Effector CD8-positive, alpha-beta T cell (primary cell): ENCODE measurements at regions not wholly inside any gene's neighbourhood (a gene's known extent, or its start where the extent isn't known, plus 50 kb on each side); places are given as distances from the start of the nearest gene placed in this dataset.
"Not testable (repeated sequence)": the region's sequence is repeated elsewhere in the genome, so short reads cannot be mapped to it uniquely, and the experiment has no call there.

ENCODE experiments used
- DNase-seq: peaks from one replicate; lab custom pipeline; 2025; lab: John Stamatoyannopoulos, UW

DNA sequence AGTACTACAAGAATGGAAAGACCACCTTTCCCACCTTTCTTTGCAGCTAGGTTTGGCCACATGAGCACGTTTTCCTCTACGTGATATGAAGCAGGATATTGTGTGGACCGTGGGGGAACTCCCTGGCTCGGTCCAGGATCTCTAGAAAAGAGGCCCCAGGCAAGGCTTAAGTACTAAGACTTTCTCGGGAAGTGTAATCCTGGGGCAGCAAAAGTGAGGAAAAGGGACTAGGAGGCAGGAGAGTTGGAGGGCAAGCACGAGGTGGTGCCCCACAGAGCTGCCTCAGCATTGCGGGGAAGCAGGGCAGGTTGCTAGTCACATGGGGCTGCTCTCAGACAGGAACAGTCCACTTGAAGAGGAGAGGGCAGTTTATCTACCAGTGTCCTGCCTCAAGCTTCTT is 235.1 kb downstream of the GADD45G start:
- DNase-seq: no peak

DNA sequence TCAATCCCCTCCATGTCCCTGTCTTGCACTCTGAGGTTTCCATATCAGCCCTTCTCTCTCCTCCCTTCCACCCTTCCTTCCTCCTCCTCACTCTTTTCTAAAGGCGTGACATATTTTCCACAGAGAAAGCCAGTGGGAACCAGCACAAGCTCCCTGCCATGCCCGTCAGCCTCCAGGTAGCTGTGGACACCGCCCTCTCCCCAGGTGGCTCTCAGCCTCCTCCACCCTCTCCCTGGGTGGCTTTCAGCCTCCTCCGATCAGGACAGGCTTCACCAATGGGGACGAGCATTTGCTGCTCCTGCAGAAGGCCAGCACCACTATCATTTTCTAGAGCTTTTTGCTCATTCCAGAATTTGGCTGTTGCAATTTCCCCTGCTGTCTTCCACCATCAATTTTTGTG is 236.6 kb downstream of the GADD45G start:
- DNase-seq: no peak

DNA sequence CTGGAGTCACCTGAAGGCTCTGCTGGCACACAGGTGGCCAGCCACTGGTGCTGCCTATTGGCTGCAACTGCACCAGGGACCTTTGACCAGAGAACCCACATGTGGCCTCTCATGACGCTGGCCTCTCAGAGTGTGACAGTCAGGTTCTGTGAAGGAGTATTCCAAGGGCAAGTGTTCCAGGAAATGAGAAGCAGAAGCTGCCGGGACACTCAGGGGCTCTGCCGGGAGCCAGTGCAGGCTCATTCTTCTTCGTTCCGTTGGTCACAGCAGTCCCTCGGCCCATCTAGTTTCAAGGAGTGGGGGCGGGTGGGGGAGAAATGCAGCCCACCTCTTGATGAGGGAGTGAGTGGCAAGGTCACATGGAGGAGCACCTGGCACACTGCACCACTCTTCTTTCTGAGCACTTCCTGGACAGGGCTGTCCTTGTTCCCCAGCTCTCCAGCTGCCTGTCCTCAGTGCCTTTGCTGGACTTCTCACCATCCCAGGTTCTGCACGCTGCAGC is 237.5 kb downstream of the GADD45G start:
- DNase-seq: no peak

DNA sequence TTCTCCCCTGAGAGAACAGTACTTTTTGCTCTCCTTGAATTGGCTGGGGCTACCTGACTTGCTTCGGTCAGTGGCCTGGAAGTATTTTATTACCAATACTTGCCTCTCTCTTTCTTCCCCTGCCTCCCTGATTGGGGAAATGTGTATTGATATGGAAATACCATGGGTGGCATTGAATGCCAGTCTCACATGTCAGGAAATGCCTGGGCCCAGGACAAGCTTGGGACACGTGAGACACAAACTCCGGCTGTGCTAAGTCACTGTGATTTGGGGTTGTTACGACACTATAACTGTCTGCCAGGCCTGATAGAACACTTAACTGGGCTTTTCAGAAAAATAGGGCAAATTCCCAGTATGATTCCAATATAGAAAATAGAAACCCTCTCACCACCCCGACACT is 238.3 kb downstream of the GADD45G start:
- no peak for DNase-seq

DNA sequence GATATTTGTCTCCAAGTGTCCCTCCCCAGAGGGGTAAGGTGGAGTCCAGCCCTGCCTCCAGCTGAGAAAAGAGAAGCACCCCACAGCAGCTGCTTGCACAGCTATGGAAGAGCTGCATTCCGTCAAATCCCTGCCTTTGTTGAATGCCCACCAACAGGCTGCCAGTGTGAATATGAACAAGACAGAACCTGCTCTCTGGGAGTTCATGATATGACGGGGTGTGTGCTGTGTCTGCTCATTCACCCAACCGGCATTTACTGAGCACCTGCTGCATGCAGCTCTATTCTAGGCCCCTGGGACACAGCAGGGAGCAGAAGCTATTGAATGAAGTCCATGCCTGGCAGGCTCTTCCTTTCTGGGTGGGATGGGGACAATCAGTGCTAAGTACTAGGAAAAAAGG is 238.8 kb downstream of the GADD45G start:
- DNase-seq: no peak

DNA sequence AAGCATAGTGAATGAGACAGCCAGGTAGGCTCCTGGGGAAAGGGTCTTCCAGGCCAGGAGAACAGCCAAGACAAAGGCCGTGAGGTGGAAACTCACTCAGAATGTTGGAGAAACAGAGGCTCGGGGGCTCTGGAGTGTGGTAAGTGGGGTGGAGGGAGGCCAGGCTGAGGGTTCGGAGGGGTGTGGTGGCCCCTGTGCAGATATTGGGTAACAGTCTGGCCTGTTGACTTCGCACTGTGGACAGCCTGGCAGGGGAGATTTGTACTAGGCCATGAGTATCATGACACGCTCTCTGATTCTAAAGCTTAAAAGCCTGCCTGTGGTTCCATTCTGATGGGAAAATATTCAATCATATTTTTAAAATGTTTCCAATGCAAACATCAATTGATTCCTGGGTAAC is 239.3 kb downstream of the GADD45G start:
- DNase-seq: no peak

DNA sequence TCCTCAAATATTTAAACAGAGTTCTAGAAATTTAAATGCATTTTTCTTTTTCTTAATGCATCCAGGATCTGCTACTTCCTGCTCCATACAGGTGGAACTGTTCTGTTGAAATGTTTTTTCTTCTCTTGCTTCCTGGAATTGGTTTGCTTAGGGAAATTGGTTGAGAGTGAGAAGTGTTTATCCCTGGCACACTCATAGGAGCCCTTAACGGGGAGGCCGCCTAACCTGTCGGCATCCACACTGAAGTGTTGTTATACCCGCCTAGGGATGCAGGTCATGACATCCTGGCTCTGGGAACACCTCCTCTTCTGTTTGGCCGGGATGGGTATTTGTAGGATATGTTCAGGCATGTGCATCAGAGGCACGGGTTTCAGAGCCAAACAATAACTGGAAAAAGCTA is 239.7 kb downstream of the GADD45G start:
- no peak for DNase-seq

DNA sequence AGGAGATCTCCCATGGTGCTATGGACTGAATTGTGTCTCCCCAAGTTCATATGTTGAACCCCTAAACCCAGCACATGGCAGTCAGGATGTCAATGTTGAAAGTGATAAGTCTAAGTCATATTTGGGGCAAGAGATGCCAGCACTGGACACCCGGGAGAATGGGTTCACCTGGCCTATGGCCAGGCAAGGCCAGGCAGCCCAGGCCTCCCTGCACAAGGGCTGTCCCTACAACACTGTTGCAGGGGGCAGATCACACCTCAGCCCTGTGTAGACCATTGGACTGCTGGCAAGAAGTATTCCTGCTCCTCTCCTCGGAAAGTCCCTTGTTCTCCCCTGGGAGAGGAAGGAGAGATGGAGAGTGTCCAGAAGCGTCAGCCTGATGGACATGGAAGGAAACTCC is 240.5 kb downstream of the GADD45G start:
- no peak for DNase-seq

DNA sequence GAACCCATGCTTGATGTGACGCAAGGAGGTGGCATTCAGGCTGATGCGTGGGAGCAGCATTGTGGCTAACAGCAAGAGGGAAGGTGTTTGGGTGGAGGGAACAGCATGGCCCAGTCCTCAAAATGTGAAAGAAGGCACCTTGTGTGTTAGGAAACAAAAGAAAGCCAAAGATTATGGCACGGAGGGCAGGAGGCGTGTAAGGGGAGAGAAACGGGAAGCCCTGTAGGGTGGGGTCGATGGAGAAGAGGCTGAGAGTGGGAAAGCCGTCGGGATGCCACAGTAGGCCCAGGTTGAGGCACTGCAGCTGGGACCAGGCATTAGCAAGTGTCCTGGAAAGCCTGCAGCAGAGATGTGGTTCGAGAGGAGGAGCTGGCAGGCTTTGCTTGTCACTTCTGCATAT is 241.1 kb downstream of the GADD45G start:
- no peak for DNase-seq

DNA sequence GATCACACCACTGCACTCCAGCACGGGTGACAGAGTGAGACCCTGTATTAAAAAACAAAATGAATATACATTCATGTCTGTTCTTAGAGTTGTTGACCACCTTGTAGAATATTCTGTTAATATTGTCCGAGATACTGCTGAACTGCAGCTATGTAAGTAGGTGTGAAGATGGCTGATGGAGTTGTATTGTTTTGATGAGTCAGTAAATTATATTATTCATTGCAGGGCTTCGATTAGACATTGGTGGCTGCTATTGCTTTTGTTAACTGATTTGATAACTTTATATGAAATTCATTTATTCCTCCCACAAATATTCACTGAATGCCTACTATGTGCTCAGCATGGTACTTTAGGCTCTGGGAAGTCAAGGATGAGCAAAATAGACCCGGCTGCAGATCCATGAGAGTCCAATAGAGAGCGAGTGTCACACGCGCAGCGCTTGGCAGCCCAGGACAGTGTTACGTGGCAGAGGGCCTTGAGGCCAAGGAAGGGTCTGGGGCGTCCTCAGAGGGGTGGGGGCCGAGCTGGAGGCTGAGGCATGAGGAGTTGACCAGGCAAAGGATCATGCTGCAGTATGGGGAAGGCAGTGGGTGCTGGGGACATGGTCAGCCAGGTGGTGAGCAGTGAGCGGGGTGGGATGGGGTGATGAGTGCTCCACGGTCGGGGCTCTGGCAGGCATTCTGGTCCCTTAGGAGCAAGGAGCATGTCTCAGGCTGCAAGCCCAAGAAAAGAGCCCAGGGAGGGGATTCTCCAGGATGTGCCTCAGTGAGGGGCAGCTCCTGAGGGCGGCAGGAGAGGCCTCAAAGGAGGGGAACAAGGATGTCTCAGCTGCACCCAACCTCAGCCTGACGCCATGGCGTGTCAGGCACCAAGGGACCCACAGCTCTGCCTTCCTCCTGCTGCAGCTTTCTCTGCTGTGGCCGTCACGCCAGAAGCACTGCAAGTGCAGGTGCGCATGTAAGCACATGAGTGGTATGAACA is 243.5 kb downstream of the GADD45G start:
- DNase-seq: no peak

DNA sequence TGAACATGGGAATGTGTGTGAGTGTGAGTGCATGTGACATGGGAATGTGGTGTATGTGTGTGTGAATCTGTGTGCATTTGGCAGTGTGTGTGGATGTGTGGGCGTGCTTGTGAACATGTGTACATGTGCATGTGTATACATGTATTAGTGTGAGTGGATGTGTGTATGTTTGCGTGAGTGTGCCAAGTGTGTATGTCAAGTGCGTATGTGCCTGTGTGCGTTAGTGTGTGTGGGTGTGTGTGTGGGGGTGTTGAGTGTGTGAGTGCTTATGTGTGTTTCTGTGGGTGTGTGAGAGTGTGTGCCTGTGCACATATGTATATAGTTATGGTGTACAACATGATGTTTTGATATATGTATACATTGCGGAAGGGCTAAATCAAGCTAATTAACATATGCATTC is 244.3 kb downstream of the GADD45G start:
- DNase-seq: no peak

DNA sequence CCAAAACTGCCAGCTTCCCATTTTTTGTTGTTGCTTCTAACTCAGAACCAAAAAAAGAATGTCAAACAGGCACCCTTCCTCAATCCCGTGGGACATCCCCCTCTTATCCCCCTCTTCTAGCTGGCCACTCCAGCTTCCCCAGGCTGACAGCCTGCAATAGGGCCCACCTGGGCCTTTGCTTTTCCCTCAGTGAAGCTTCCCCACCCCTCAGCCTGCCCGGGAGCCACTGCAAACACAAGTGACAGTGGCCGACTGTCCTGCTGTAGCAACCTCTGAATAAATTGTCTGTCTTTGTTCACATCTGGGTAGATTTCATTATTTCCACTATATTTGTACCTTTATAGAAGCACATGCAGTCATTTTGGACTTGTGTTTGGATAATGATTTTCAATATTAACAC is 245.3 kb downstream of the GADD45G start:
- no peak for DNase-seq

DNA sequence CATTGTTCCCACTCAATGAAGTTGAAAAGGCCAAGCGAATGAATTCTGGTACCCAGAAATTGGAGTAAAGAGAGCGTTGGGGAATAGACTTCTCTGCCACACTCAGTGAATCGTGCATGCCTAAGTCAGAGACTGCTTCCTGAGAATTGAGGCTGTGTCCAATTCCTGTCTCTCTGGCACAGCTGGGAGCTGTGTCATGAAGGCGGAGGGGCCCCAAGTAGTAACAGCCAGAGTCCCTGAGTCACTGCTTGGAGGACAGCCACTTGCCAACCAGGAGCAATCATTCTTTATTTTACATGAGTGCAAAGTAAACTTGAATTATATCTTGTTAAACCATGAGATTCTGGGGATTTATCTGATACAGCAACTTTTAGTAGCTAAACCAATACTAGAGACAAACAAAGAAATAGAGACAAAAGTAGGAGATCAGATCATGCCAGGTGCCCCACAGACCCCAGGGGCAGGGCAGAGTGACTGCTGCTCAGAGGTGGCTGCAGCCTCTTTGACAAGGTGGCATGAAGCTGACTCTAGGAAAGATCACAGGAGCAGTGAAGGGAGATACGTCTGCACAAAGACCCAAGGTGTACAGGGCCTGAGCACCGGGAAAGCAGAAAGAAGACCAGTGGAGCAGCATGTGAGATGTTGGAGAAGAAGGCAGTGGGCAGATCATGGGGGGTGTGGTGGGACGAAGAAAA is 246.0 kb downstream of the GADD45G start:
- no peak for DNase-seq

DNA sequence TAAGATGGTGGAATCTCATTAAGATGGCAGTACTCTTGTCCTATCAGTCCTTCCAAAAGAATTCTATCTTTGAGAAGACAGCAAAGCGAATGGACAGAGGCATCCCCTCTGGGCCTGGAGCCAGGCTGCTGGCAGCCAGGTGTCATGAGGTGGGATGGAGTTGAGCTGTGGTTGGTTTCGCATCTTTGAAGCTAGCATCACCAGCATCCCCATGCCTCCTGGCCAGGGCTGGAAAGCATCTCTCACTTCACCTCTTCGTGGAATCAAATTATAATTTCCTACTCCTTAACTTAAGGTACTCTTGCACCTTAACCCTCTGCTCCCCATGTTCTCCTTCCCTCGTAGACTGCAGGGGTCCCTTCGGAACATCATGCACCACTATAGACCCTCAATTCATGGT is 248.3 kb downstream of the GADD45G start:
- no peak for DNase-seq

DNA sequence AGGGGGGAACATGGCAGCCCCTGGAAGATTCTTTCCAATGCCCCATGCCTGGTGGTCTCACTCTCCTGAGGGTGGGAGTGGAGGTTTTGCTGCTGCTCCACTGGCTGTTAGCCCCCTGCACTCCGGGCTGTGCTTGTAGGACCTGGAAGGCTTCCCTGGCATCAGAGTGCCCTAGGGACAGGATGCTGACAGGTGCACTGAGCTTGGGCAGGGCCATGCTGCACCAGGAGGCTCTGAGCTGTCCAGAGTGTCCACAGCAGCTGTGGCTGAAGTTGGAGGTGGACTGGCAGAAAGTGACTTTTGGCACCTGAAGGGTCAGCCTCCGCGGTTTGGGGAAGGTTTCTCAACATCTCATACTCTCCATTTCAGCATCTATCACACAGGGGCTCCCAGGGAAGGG is 249.1 kb downstream of the GADD45G start:
- no peak for DNase-seq

DNA sequence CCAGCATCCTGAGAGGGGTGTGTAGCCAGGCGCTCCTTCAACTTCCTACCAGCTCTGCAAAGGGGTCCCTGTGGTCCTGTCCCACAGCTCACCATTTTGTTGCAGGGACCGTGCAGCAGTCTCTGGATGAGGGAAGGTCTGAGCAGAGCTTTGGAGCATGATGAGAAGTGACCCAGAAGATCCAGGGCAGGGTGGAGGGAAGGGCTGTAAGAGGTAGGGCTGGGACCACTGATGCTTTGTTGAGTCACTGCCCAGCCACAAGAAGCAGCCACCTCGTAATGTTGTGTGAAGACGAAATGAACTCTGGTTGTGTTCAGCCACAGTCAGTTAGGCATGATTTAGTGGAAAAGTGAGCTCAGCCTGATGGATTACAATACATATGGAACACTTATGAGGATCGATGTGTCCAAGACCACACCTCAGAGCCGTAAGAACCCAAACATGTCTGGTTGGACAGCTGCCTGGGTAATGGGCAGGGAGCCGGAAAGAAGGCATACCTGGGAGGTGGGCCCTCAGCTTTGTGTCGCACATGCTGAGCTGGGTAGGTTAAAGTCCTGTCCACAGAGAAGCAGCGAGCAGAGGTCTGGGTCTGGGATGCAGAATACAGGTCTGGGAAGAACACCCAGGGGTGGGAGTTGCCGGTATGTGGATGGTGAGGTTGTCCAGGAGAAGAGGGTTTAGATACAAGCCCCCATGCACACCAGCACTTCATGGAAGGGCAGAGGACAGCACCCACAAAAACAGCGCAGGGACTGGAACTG is 250.1 kb downstream of the GADD45G start:
- DNase-seq: no peak

DNA sequence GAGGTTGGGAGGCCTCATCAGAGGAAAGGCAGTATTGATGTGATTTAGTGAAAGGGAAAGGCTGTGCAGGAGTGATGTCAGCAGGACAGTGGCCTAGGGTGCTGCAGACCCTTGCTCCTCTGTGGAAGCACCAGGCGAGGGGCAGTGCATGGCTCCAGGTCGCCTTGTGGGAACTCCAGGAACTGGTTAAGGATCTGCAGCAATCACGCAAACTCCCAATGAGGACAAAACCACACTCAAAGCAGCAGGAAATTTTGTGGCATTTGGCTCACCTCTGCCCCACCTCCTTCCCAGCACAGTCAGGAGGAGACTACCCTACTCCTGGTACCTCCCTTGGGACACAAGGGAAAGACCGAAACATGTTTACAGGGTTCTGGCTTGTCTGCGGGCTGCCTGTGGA is 251.5 kb downstream of the GADD45G start:
- not testable (repeated sequence) for DNase-seq

DNA sequence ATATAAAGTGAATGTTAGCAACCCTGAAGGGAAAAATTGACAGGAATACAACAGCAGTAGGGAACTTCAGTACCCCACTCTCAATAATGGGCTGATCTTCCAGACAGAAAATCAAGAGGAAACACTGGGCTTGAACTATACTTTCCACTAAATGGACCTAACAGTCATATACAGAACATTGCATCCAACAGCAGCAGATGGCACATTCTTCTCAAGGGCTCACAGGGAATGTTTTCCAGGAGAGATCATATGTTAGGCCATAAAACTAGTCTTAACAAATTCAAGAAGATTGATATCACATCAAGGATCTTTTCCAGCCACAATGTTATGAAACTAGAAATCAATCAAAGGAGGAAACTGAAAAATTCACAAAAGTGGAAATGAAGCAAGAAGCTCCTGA is 252.1 kb downstream of the GADD45G start:
- DNase-seq: not testable (repeated sequence)

DNA sequence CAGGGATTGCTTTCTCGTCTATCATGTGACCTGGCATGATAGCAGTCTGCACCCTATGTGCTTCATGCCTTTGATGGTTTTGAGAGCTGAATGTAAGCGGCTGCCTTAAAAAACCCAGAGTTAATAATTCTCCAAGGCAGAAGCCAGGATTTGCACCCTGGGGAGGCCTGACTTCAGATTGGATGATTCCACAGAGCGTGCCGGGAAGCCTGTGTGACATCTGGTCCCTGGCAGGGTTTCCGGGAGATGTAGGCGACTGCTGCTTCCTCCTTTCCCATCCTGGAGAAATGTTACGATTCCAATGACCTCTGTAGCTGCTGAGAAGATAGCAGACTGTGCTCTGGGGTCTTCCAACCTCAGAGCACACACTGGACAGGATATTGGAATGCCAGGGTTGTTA is 255.0 kb downstream of the GADD45G start:
- DNase-seq: not testable (repeated sequence)

DNA sequence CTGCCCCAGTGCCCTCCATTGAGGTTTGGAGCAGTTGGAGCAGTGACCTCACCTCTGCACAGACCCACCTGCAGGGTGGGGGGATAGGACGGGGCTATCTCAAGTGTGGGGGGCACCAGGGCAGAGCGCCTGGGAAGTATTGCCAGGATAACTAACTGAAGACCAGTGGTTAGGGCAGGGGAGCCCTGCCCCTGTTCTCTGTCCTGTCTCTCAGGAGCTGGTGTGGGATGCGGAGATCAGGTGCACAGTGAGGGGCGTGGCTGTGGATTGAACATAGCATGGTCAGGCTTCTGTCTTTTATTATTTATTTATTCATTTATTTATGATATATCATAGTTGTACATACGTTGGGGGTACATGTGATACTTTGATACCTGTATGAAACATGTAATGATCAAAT is 256.6 kb downstream of the GADD45G start:
- not testable (repeated sequence) for DNase-seq

DNA sequence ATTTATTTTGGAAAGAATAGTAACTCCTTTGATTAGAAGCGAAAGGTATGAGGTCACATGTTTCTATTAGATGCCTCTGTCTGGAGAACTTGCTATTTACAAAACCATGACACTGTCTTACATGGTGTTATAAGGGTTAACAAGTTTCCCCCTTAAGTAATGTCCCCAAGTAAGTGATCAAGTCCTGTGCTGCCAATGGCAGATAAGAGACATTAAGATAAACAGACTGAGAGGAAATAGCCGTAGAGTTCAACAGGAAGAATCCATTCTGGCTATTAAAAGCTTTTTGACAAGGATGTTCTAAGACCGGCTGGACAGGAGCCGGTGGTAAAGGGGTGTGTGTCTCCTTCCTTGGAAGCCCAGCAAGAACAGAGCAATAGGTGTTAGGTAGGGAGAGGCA is 257.5 kb downstream of the GADD45G start:
- no peak for DNase-seq

DNA sequence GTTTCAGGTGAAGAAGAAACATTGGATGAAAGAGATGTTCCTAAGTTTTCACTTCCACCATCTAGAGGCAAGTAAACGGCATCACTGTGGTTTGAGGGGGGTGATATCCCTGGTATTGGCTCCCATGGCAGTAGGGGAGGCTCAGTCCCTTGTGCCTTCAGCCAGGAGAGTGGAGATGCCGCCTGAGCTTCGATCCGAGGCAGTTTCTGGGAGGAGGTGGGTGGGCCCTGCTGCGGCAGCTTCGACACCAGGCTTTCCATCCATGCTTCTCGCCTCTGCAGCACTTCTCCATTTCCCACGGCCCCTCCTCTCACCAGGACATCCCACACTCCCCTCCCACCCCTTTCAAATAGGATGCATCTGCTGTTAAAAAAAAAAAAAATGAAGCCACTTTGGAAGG is 258.3 kb downstream of the GADD45G start:
- no peak for DNase-seq
